B cell (primary cell): ENCODE measurements at regions not wholly inside any gene's neighbourhood (a gene's known extent, or its start where the extent isn't known, plus 50 kb on each side); places are given as distances from the start of the nearest gene placed in this dataset.

ENCODE experiments used
- CTCF ChIP-seq: fragments of 200-600 bp; IDR thresholded peaks from one replicate; pipeline ENCODE4 v1.8.0; 2022; ENCODE audit warnings: antibody characterized with exemption, mild to moderate bottlenecking
- EZH2 ChIP-seq: IDR thresholded peaks from 2 replicates; pipeline ENCODE4 v1.6.1; 2012; ENCODE audit warnings: borderline replicate concordance, low read depth, mild to moderate bottlenecking, moderate library complexity, low read length; ENCODE audit not compliant: insufficient read depth, poor library complexity, severe bottlenecking

- no peak for TF ChIP-seq CTCF
- TF ChIP-seq EZH2: no peak
Measured at GRCh38 chr13:105719859-105720258, 815.6 kb downstream of the EFNB2 start.
